NOMO-1 treated with DMSO at 0.1 percent for 48 hours (cell line): ENCODE measurements at regions not wholly inside any gene's neighbourhood (a gene's known extent, or its start where the extent isn't known, plus 50 kb on each side); places are given as distances from the start of the nearest gene placed in this dataset.
"Not testable (repeated sequence)": the region's sequence is repeated elsewhere in the genome, so short reads cannot be mapped to it uniquely, and the experiment has no call there.

ENCODE experiments used
- DNase-seq: peaks from one replicate; lab custom pipeline; 2025; ENCODE audit not compliant: unreplicated experiment; lab: John Stamatoyannopoulos, UW

GRCh38 chr17:20896153-20896649 lies 146.6 kb downstream of the USP22 start:
- DNase-seq = no peak

GRCh38 chr17:20898726-20899125 lies 144.1 kb downstream of the USP22 start:
- not testable (repeated sequence) for DNase-seq

DNA sequence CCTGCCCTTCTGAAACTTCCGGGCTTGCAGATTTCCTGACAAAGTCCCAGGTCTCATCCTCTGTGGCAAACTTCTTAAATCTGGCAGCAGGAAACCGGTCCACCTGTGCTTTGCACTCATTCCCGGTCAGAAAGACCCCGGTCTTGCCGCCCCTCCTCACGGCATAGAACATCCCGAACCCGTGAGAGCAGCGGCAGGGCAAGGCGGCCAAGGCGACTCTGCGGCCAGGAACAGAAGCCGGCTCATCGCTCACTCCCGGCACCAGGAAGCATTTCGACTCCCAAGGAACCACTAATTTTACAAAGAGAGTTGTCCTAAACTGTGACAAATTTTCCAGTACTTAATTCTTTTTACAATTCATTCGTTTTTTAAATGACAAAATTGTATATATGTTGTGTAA lies 140.3 kb downstream of the USP22 start:
- DNase-seq = not testable (repeated sequence)

DNA sequence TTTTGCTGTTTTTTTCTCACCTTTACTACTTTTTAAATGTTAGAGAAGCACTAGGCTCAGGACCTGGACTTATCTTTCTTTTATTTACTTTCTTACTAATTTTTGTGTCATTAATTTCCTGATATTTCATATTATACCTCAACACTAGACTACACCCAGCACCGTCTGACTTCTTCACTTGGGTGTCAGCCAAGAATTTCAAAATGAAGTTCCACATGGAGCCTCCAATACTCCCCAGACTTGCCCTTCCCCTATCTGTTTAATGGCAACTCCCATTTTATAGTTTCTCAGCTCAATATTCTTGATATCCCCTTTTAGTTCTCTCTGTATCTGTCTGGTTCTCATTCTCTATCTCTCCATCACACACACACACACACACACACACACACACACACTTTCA lies 139.3 kb downstream of the USP22 start:
- DNase-seq = not testable (repeated sequence)

DNA sequence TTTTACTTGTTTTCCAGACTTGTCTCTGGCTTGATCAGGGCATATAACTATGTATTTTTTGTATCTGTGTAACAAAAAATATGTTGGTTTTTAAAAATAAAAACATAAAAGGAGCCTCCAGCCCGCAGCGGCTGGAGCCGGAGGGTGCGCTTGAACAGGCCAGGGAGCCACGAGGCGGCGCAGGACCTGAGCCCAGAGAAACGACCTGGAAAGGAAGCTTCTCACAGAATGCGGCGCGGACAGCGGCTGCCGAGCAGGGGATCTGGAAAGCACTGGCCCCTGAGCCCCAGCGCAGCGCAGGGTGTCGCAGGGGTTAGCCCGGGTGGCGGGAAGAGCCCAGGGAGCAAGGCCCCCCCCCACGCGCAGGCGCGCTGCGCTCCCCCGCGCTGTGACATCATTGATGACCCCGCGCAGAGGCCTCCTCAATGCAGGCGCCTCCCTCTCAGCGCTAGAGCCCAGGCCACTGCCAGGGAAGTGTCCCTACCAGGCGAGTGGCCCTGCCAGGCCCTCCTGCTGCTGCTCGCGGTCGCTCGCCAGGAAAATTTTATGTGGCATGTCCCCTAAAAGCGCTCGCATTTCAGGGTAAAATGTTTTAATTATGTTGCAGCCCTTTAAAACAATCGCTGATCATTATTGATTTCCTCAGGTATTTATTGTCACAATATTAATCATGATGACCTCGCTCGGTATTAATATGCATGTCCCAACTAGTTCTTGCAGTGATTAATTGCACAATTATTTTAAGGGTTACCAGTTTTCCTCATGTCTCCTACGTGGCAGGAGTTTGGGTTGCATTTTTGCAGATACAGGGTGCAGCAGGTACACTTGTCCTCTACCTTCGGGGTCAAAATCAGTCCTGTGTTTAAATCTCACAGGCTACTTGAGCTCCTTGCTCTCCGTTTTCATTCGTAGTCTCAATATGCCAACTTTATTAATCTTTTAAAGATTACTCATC lies 134.2 kb downstream of the USP22 start:
- peak; percentile 93 for DNase-seq

DNA sequence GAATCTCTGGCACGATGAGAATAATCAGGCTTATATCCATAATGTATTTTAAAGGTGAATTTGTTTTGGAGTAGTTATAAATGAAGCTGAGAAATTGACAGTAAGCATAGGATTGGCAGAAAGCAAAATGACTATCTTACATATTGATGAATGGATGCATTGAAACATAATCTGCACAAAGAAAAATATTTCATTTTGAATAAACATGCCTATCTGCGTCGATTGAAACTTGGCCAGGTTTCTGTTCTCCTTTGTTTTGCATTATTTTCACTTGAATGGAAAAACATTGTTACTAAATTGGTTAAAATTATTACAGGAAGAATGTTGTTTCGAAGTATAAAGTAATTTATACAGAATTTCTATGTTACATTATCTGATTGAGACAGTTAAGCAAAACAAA lies 128.2 kb downstream of the USP22 start:
- DNase-seq = no peak

- no peak for DNase-seq
These were observed 126.4 kb downstream of the USP22 start for GRCh38 chr17:20916383-20916782.

GRCh38 chr17:20917610-20918306 lies 125.1 kb downstream of the USP22 start:
- not testable (repeated sequence) for DNase-seq

DNA sequence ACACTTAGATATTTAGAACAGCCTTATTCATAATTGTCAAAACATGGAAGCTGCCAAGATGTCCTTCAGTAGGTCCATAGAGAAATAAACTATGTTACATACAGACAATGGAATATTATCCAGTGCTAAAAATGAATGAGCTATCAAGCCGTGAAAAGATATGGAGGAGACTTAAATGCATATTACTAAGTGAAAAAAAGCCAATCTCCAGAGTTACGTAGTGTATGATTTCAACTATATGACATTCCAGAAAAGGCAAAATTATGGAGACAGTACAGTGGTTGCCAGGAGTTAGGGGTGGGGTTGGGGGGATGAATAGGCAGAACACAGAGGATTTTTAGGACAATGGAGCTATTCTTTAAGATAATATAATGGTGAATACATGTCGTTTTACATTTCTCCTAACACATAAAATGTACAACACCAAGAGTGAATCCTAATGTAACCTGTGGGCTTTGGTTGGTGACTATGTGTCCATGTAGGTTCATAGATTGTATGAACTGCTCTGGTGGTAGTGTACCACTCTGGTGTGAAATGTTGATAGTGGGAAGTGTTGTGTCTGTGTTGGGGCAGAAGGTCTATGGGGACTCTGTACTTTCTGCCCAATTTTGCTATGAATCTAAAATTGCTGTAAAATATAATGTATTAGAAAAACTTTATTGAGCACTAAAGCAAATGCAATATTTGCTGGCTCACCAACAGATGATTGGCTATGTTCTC lies 122.6 kb downstream of the USP22 start:
- DNase-seq = no peak

GRCh38 chr17:20920815-20921199 lies 122.0 kb downstream of the USP22 start:
- no peak for DNase-seq

- DNase-seq = no peak
These were observed 120.6 kb downstream of the USP22 start for GRCh38 chr17:20922128-20922670.

GRCh38 chr17:20924306-20924705 lies 118.5 kb downstream of the USP22 start:
- no peak for DNase-seq

DNA sequence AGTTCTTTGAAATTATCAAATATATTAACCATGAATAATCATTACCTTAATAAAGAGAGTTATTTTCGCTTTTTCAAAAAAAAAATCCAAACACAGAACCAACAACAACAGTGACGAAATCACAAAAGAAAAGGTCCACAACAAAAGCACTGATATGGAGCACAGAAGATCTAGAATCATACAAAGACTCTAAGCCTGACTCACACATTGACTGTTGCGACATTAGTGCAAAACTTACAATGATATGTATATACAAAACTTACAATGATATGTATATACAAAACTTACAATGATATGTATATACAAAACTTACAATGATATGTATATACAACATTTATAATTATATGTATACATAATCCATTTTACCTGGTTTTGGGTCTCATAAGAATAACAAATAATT lies 117.7 kb downstream of the USP22 start:
- no peak for DNase-seq

DNA sequence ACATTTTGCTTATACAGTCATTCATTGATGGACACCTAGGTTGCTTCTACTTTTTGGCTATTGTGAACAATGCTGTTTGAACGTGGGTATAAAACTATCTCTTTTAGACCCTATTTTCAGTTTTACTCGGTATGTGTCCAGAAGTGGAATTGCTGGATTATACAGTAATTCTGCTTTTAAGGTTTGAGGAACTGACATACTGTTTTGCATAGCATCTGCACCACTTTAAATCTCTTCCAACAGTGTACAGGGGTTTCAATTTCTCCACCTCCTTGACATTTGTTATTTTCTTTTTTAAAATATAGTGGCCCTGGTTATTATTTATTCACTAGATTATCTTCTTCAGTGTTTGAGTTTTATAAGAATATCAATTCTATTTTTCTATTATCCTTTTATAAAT lies 116.9 kb downstream of the USP22 start:
- no peak for DNase-seq

GRCh38 chr17:20926532-20926931 lies 116.3 kb downstream of the USP22 start:
- no peak for DNase-seq

GRCh38 chr17:20927308-20927977 lies 115.4 kb downstream of the USP22 start:
- DNase-seq = no peak

- no peak for DNase-seq
These were observed 113.5 kb downstream of the USP22 start for GRCh38 chr17:20929334-20929733.

DNA sequence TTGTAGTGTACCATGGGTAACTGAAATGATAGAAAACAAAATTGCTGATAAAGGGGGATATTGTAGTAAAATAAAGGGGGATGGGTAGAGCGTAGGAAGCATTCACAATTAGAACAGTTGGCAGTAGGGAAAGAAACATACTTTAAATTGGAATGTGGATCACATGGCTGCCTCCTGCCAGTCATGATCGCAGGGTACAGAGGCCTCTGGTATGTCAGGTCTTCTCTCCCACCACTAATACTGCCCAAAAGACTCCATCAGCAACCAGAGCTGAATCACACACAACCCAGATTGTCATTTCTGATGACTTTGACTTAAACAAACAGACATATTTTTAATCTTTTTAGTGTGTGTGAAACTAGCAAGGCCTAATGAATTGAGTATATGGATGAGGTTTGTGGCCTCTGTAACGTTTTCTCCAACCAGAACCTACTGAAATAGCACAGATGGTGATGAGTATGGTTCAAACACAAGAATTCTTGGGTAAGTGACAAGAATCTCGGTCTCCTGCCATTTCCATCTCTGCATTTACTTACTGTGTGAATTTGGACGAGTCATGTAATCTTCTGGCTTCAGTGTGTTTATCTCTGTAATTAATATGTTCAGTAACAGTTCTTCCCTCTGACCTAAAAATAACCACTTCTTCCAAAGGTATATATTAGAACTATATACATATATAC lies 112.6 kb downstream of the USP22 start:
- no peak for DNase-seq

- DNase-seq = not testable (repeated sequence)
These were observed 109.8 kb downstream of the USP22 start for GRCh38 chr17:20933040-20933439.

DNA sequence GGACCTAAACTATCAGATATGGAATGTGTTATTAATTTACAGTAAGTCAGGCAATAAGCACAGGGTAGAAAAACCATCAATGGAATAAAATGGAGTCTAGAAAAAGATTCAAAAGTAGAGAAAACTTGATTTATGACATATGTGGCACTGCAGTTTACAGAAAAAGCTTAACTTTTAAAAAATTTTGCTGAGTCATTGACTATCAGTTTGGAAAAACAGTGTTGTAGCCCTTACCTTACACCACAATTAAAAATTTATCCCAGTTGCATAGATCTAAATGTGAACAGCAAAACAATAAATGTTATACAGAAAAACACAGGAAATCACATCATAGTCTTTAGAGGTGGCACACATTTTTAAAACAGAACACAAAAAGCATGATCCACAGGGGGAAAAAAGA lies 108.5 kb downstream of the USP22 start:
- no peak for DNase-seq
